ENCODE measurements at regions not wholly inside any gene's neighbourhood (a gene's known extent, or its start where the extent isn't known, plus 50 kb on each side); places are given as distances from the start of the nearest gene placed in this dataset.

- Histone ChIP-seq H4K91ac (replicated peaks; ENCODE audit: insufficient read length, low read length) (no peak overlapping the region), H3K79me1 (ENCODE audit: low read depth, low read length) (no peaks in the 10 kb centered on the region), H2AK5ac (ENCODE audit: low read depth, low read length) (no peak overlapping the region), H3K23ac (ENCODE audit: insufficient read length) (no peak overlapping the region), H2BK120ac (replicated peaks; ENCODE audit: low read depth, low read length) (no peak overlapping the region), H2AFZ (ENCODE audit: low read length) (no peak overlapping the region), H3K27me3 (replicated peaks in 1 of 4; ENCODE audit: control insufficient read depth in 3 of 4, extremely low read depth in 1 of 4, insufficient read depth in 3 of 4, low read length in 3 of 4) (no peaks in the 10 kb centered on the region), H4K5ac (ENCODE audit: insufficient read length, low read depth, low read length) (no peak overlapping the region), H3K14ac (ENCODE audit: insufficient read length) (no peak overlapping the region), H3K4me1 (replicated peaks in 1 of 4; ENCODE audit: control insufficient read depth in 3 of 4, insufficient read depth in 4 of 4, low read length in 3 of 4) (no peaks in the 10 kb centered on the region), H2BK12ac (ENCODE audit: low read depth, low read length) (no peak overlapping the region), H2BK5ac (ENCODE audit: low read depth, low read length) (no peak overlapping the region), H3K36me3 (ENCODE audit: control insufficient read depth in 2 of 4, insufficient read depth in 4 of 4, low read length in 3 of 4) (no peaks in the 10 kb centered on the region; a peak in 1 of 8 replicates), H3K4ac (replicated peaks; ENCODE audit: insufficient read length, low read depth, low read length) (no peak overlapping the region), H3K23me2 (ENCODE audit: low read depth, low read length) (no peaks in the 10 kb centered on the region), H4K8ac (ENCODE audit: extremely low read depth, insufficient read depth, low read length) (no peak overlapping the region), H3K27ac (ENCODE audit: low read depth, low read length) (no peak overlapping the region), H4K20me1 (replicated peaks in 1 of 2; ENCODE audit: control insufficient read depth in 1 of 2, insufficient read depth in 2 of 2, low read length in 2 of 2) (no peaks in the 10 kb centered on the region), H3K79me2 (ENCODE audit: control insufficient read depth in 1 of 2, insufficient read depth in 2 of 2, low read length in 2 of 2) (no peaks in the 10 kb centered on the region), H3K9ac (replicated peaks in 1 of 4; ENCODE audit: extremely low read depth in 1 of 4, low read depth in 3 of 4, low read length in 3 of 4) (no peak overlapping the region), H2BK15ac (ENCODE audit: low read length) (no peak overlapping the region), H3K56ac (replicated peaks; ENCODE audit: insufficient read length, low read depth, low read length) (no peak overlapping the region), H3K9me3 (ENCODE audit: insufficient read depth in 2 of 2, low read depth in 1 of 2, low read length in 1 of 2) (peaks cover 0 to 2% of the 10 kb centered on the region in 2 experiments; a peak in 1 of 4 replicates), H3K18ac (ENCODE audit: extremely low read depth, low read length) (no peak overlapping the region), H3K4me3 (ENCODE audit: extremely low read depth in 1 of 4, insufficient read depth in 2 of 4, low read depth in 3 of 4, low read length in 4 of 4) (no peak overlapping the region), H3K4me2 (ENCODE audit: insufficient read depth in 1 of 2, low read depth in 2 of 2, low read length in 2 of 2) (no peak overlapping the region), H2BK20ac (ENCODE audit: low read length) (no peak overlapping the region)
- no peak for TF ChIP-seq SP4 (IDR thresholded peaks at IDR 0.05; ENCODE audit: low read length)
- TF ChIP-seq KDM4A (IDR thresholded peaks at IDR 0.05; ENCODE audit: low read depth, low read length, severe bottlenecking): no peak
- TF ChIP-seq JUN (IDR thresholded peaks at IDR 0.05; ENCODE audit: low read depth, low read length): no peak
- no peak for TF ChIP-seq CBX5 (IDR thresholded peaks at IDR 0.05; ENCODE audit: low read depth, low read length)
- no peak for TF ChIP-seq BRCA1 (IDR thresholded peaks at IDR 0.05; ENCODE audit: low read depth, low read length)
- TF ChIP-seq MAX (IDR thresholded peaks at IDR 0.05): no peak
- TF ChIP-seq TEAD4 (IDR thresholded peaks at IDR 0.05; ENCODE audit: low read depth, low read length): no peak
- no peak for TF ChIP-seq EGR1 (IDR thresholded peaks at IDR 0.05; ENCODE audit: borderline replicate concordance, low read depth, low read length)
- no peak for TF ChIP-seq EP300 (IDR thresholded peaks at IDR 0.05; ENCODE audit: borderline replicate concordance in 1 of 2, low read depth in 2 of 2, low read length in 2 of 2)
- TF ChIP-seq CHD1 (IDR thresholded peaks at IDR 0.05; ENCODE audit: low read depth, low read length): no peak
- TF ChIP-seq RFX5 (IDR thresholded peaks at IDR 0.05; ENCODE audit: borderline replicate concordance, low read depth, low read length): no peak
- no peak for TF ChIP-seq NANOG (IDR thresholded peaks at IDR 0.05; ENCODE audit: insufficient read depth, low read depth, low read length, poor library complexity, severe bottlenecking)
- no peak for FAIRE-seq
- ChIA-PET CTCF (ENCODE audit: partially characterized antibody) (no interaction called here), POLR2A (ENCODE audit: partially characterized antibody) (no interaction called here)
- WGBS, 2 experiments (ENCODE audit: extremely low coverage in 1 of 2, insufficient coverage in 1 of 2, insufficient read length in 1 of 2, insufficient replicate concordance in 2 of 2, low coverage in 1 of 2, low lambda C conversion rate in 2 of 2, missing lambda C conversion rate in 1 of 2): 98% methylated on average over 11 of the region's 11 CpGs; no CpG with 5 or more reads in 1 of the 2 experiments
- DNase-seq (ENCODE audit: low read depth in 1 of 2, low spot score in 2 of 2): no peak
These were observed 784.0 kb upstream of the TMEM132C start for GRCh38 chr12:127482950-127483349.
